Neural cell (in vitro differentiated cells): ENCODE measurements at regions not wholly inside any gene's neighbourhood (a gene's known extent, or its start where the extent isn't known, plus 50 kb on each side); places are given as distances from the start of the nearest gene placed in this dataset.
A peak's percentile ranks its signal among the peaks of the same experiment; 100 is the strongest.

Experiments used
- H2AFZ ChIP-seq: fragments of 200-600, 300-800 bp; sonication (generic), shearing (Covaris generic); 2 replicates; pipeline ENCODE4 v1.6.0; 2014; ENCODE audit warnings: low read depth, mild to moderate bottlenecking, antibody characterized with exemption, low read length, moderate library complexity
- H3F3A ChIP-seq: fragments of 200-600 bp; shearing (Covaris generic); 2 replicates; pipeline ENCODE4 v1.6.1; 2016; ENCODE audit warnings: mild to moderate bottlenecking, moderate library complexity, mixed read lengths, antibody characterized with exemption, low read length; ENCODE audit not compliant: insufficient read depth, poor library complexity, severe bottlenecking
- H3K27ac ChIP-seq: fragments of 200-600, 300-800 bp; sonication (generic), shearing (Covaris generic); 2 replicates; pipeline ENCODE4 v1.5.1; 2014; ENCODE audit warnings: mild to moderate bottlenecking, low read length, moderate library complexity
- H3K27me3 ChIP-seq: fragments of 300-800, 200-600 bp; sonication (generic), shearing (Covaris generic); 2 replicates; pipeline ENCODE4 v1.6.0; 2014; ENCODE audit warnings: mild to moderate bottlenecking, low read depth, low read length, moderate library complexity; ENCODE audit not compliant: insufficient read depth
- H3K36me3 ChIP-seq: fragments of 300-800, 200-600 bp; sonication (generic), shearing (Covaris generic); 2 replicates; pipeline ENCODE4 v1.5.1; 2014; ENCODE audit warnings: mild to moderate bottlenecking, antibody characterized with exemption, low read length, moderate library complexity; ENCODE audit not compliant: insufficient read depth
- H3K4me2 ChIP-seq: fragments of 300-800, 200-600 bp; sonication (generic), shearing (Covaris generic); 2 replicates; pipeline ENCODE4 v1.6.0; 2014; ENCODE audit warnings: mild to moderate bottlenecking, low read length
- H3K4me3 ChIP-seq: fragments of 300-800, 200-600 bp; sonication (generic), shearing (Covaris generic); 2 replicates; pipeline ENCODE4 v1.5.1; 2014; ENCODE audit warnings: mild to moderate bottlenecking, low read length, moderate library complexity
- H3K79me2 ChIP-seq: fragments of 200-600 bp; shearing (Covaris generic); replicated peaks from 2 replicates; pipeline ENCODE4 v1.6.0; 2014; ENCODE audit warnings: mild to moderate bottlenecking, low read length, moderate library complexity; ENCODE audit not compliant: insufficient read depth
- H3K9ac ChIP-seq: fragments of 300-800, 200-600 bp; sonication (generic), shearing (Covaris generic); 2 replicates; pipeline ENCODE4 v1.6.1; 2016; ENCODE audit warnings: mild to moderate bottlenecking, low read length, mixed read lengths
- H3K9me2 ChIP-seq: fragments of 200-600 bp; shearing (Covaris generic); 2 replicates; pipeline ENCODE4 v1.6.1; 2016; ENCODE audit warnings: mild to moderate bottlenecking, low read length, mixed read lengths; ENCODE audit not compliant: insufficient read depth
- H3K9me3 ChIP-seq: fragments of 200-600, 300-800 bp; sonication (generic), shearing (Covaris generic); 2 replicates; pipeline ENCODE4 v1.6.1; 2016; ENCODE audit warnings: mild to moderate bottlenecking, mixed run types, low read length, moderate library complexity, mixed read lengths
- H4K20me1 ChIP-seq: fragments of 200-600 bp; shearing (Covaris generic); 2 replicates; pipeline ENCODE4 v1.6.1; 2016; ENCODE audit warnings: mild to moderate bottlenecking, mixed run types; ENCODE audit not compliant: insufficient read depth
- CTCF ChIP-seq: fragments of 450-650 bp; IDR thresholded peaks from 2 replicates; pipeline ENCODE4 v1.5.1; 2014; ENCODE audit warnings: antibody characterized with exemption, mild to moderate bottlenecking, moderate library complexity; ENCODE audit not compliant: poor library complexity, severe bottlenecking
- EP300 ChIP-seq: fragments of 450-650 bp; conservative IDR thresholded peaks from 2 replicates; pipeline ENCODE4 v1.6.1; 2014; ENCODE audit warnings: antibody characterized with exemption, mild to moderate bottlenecking, moderate library complexity; ENCODE audit not compliant: poor library complexity, severe bottlenecking
- EZH2 ChIP-seq: fragments of 200-600, 300-800 bp; shearing (Covaris generic), sonication (generic); IDR thresholded peaks from 2 replicates; pipeline ENCODE4 v1.6.1; 2014; ENCODE audit warnings: antibody characterized with exemption, low read length, borderline replicate concordance, mild to moderate bottlenecking; ENCODE audit not compliant: insufficient read depth, poor library complexity, severe bottlenecking
- MXI1 ChIP-seq: fragments of 450-650 bp; conservative IDR thresholded peaks from 2 replicates; pipeline ENCODE4 v1.6.1; 2014; ENCODE audit warnings: antibody characterized with exemption, mild to moderate bottlenecking; ENCODE audit not compliant: poor library complexity, severe bottlenecking
- POLR2AphosphoS5 ChIP-seq: IDR thresholded peaks from 2 replicates; pipeline ENCODE4 v1.6.1; 2012
- RAD21 ChIP-seq: fragments of 450-650 bp; conservative IDR thresholded peaks from 2 replicates; pipeline ENCODE4 v1.6.1; 2014; ENCODE audit warnings: antibody characterized with exemption, mild to moderate bottlenecking, moderate library complexity
- SMC3 ChIP-seq: fragments of 450-650 bp; conservative IDR thresholded peaks from 2 replicates; pipeline ENCODE4 v1.6.1; 2014; ENCODE audit warnings: antibody characterized with exemption, mild to moderate bottlenecking, moderate library complexity; ENCODE audit not compliant: poor library complexity
- TAF1 ChIP-seq: IDR thresholded peaks from 2 replicates; pipeline ENCODE4 v1.6.1; 2012; ENCODE audit warnings: low read depth
- TF ChIP-seq, protein P1 (sequence below): IDR thresholded peaks from 2 replicates; pipeline ENCODE4 v1.6.1; 2012; ENCODE audit warnings: borderline replicate concordance

DNA sequence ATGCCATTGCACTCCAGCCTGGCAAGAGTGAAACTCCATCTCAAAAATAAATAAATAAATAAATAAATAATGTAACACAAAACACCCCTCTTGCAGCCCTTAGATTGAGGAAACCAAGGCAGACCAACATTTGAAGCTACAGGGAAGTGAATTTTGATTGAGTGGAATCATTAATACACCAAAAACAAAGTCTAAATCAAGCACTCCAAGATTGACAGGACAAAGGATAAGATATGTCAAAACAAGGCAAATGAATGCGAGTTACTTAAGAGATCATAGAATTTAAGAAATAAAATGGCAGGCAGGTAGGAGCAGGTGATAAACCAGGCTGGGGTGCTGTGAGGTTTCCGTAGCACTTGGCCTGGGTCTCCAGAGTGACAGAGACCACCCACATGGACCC, 54.9 kb upstream of the RAB12 start:
- H3K4me2 ChIP-seq, result no peak overlapping the region
- H3K9me2 ChIP-seq, result no peaks in the 10 kb centered on the region
- H3K27me3 ChIP-seq, result no peaks in the 10 kb centered on the region
- no peak overlapping the region for H3K9ac ChIP-seq
- no peaks in the 10 kb centered on the region for H3F3A ChIP-seq
- TF ChIP-seq SMC3 (no peak), POLR2AphosphoS5 (peak; percentile 63), MXI1 (no peak), TAF1 (no peak), CTCF (no peak), RAD21 (no peak), EP300 (peak; percentile 75), EZH2 (no peak)
- TF ChIP-seq, protein P1, sequence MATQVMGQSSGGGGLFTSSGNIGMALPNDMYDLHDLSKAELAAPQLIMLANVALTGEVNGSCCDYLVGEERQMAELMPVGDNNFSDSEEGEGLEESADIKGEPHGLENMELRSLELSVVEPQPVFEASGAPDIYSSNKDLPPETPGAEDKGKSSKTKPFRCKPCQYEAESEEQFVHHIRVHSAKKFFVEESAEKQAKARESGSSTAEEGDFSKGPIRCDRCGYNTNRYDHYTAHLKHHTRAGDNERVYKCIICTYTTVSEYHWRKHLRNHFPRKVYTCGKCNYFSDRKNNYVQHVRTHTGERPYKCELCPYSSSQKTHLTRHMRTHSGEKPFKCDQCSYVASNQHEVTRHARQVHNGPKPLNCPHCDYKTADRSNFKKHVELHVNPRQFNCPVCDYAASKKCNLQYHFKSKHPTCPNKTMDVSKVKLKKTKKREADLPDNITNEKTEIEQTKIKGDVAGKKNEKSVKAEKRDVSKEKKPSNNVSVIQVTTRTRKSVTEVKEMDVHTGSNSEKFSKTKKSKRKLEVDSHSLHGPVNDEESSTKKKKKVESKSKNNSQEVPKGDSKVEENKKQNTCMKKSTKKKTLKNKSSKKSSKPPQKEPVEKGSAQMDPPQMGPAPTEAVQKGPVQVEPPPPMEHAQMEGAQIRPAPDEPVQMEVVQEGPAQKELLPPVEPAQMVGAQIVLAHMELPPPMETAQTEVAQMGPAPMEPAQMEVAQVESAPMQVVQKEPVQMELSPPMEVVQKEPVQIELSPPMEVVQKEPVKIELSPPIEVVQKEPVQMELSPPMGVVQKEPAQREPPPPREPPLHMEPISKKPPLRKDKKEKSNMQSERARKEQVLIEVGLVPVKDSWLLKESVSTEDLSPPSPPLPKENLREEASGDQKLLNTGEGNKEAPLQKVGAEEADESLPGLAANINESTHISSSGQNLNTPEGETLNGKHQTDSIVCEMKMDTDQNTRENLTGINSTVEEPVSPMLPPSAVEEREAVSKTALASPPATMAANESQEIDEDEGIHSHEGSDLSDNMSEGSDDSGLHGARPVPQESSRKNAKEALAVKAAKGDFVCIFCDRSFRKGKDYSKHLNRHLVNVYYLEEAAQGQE, result no peak
- no peaks in the 10 kb centered on the region for H3K9me3 ChIP-seq
- no peaks in the 10 kb centered on the region for H4K20me1 ChIP-seq
- no peaks in the 10 kb centered on the region for H3K79me2 ChIP-seq
- no peaks in the 10 kb centered on the region for H3K36me3 ChIP-seq
- no peak overlapping the region for H3K4me3 ChIP-seq
- no peak overlapping the region for H3K27ac ChIP-seq
- no peak overlapping the region for H2AFZ ChIP-seq

GRCh38 chr18:8556424-8556823, 52.8 kb upstream of the RAB12 start:
- Histone ChIP-seq H3K4me3 (no peak overlapping the region), H3K27me3 (no peaks in the 10 kb centered on the region), H3K9me3 (no peaks in the 10 kb centered on the region), H3K4me2 (no peak overlapping the region), H3K27ac (no peak overlapping the region), H3K79me2 (no peaks in the 10 kb centered on the region), H2AFZ (no peak overlapping the region), H3K36me3 (no peaks in the 10 kb centered on the region), H3K9me2 (no peaks in the 10 kb centered on the region), H3K9ac (no peak overlapping the region), H4K20me1 (no peaks in the 10 kb centered on the region), H3F3A (no peaks in the 10 kb centered on the region)
- TF ChIP-seq POLR2AphosphoS5 (no peak), CTCF (no peak), MXI1 (no peak), TAF1 (no peak), EZH2 (no peak), EP300 (no peak), SMC3 (no peak), RAD21 (no peak)
- TF ChIP-seq, protein P1, result no peak
